ENCODE measurements at regions not wholly inside any gene's neighbourhood (a gene's known extent, or its start where the extent isn't known, plus 50 kb on each side); places are given as distances from the start of the nearest gene placed in this dataset.

- H4K20me1 ChIP-seq (ENCODE audit: insufficient read depth, low read length), result no peaks in the 10 kb centered on the region
- no peaks in the 10 kb centered on the region for H3K4me1 ChIP-seq (ENCODE audit: insufficient read depth, low read length, poor library complexity, severe bottlenecking)
- H3K27ac ChIP-seq (ENCODE audit: low read depth, low read length, poor library complexity, severe bottlenecking), result no peak overlapping the region
- H3K79me2 ChIP-seq (ENCODE audit: insufficient read depth, low read depth, low read length), result no peaks in the 10 kb centered on the region
- no peaks in the 10 kb centered on the region for H3K9me3 ChIP-seq (ENCODE audit: low read length)
- ChIA-PET CTCF (ENCODE audit: unreplicated experiment) (no interaction called here), POLR2A (no interaction called here)
- no peaks in the 10 kb centered on the region for H3K9me2 ChIP-seq (ENCODE audit: insufficient read depth, low read length)
- no peaks in the 10 kb centered on the region for H3K36me3 ChIP-seq (ENCODE audit: insufficient read depth, low read length)
- BruUV-seq (replicated peaks), result no TSS peak
- H3K4me2 ChIP-seq (ENCODE audit: low read length), result no peak overlapping the region
- H2AFZ ChIP-seq (ENCODE audit: low read length), result no peak overlapping the region
- DNase-seq (ENCODE audit: low spot score), result no peak
- no peak for TF ChIP-seq CTCF (conservative IDR thresholded peaks at IDR 0.05; ENCODE audit: low read length)
- TF ChIP-seq EZH2phosphoT487 (IDR thresholded peaks at IDR 0.05; ENCODE audit: borderline replicate concordance, low read depth, low read length), result no peak
- no peak overlapping the region for H3K4me3 ChIP-seq (ENCODE audit: low read depth, low read length, poor library complexity, severe bottlenecking)
- intact Hi-C loops (cut with micrococcal nuclease; ENCODE audit: unreplicated experiment), result no loop called here
These were observed 317.3 kb upstream of the F9 start for GRCh38 chrX:139213241-139213709.

GRCh38 chrX:139211568-139212182 lies 318.9 kb upstream of the F9 start:
- no peaks in the 10 kb centered on the region for H3K9me3 ChIP-seq (ENCODE audit: low read length)
- POLR2A ChIA-PET, result no interaction called here
- BruUV-seq (replicated peaks), result no TSS peak

More at GRCh38 chrX:139211568-139212182, 318.9 kb upstream of the F9 start:
- H3K79me2 ChIP-seq (ENCODE audit: insufficient read depth, low read depth, low read length), result no peaks in the 10 kb centered on the region
- no peak overlapping the region for H3K4me3 ChIP-seq (ENCODE audit: low read depth, low read length, poor library complexity, severe bottlenecking)
- intact Hi-C loops (cut with micrococcal nuclease; ENCODE audit: unreplicated experiment), result no loop called here
- no peaks in the 10 kb centered on the region for H4K20me1 ChIP-seq (ENCODE audit: insufficient read depth, low read length)
- CTCF ChIA-PET (ENCODE audit: unreplicated experiment), result no interaction called here
- TF ChIP-seq EZH2phosphoT487 (IDR thresholded peaks at IDR 0.05; ENCODE audit: borderline replicate concordance, low read depth, low read length), result no peak
- TF ChIP-seq CTCF (conservative IDR thresholded peaks at IDR 0.05; ENCODE audit: low read length), result no peak
- H3K36me3 ChIP-seq (ENCODE audit: insufficient read depth, low read length), result no peaks in the 10 kb centered on the region
- H3K4me1 ChIP-seq (ENCODE audit: insufficient read depth, low read length, poor library complexity, severe bottlenecking), result no peaks in the 10 kb centered on the region
- H3K27ac ChIP-seq (ENCODE audit: low read depth, low read length, poor library complexity, severe bottlenecking), result no peak overlapping the region
- no peak overlapping the region for H3K4me2 ChIP-seq (ENCODE audit: low read length)
- no peak overlapping the region for H2AFZ ChIP-seq (ENCODE audit: low read length)
- no peak for DNase-seq (ENCODE audit: low spot score)
- H3K9me2 ChIP-seq (ENCODE audit: insufficient read depth, low read length), result no peaks in the 10 kb centered on the region
